ENCODE measurements at regions not wholly inside any gene's neighbourhood (a gene's known extent, or its start where the extent isn't known, plus 50 kb on each side); places are given as distances from the start of the nearest gene placed in this dataset.

DNA sequence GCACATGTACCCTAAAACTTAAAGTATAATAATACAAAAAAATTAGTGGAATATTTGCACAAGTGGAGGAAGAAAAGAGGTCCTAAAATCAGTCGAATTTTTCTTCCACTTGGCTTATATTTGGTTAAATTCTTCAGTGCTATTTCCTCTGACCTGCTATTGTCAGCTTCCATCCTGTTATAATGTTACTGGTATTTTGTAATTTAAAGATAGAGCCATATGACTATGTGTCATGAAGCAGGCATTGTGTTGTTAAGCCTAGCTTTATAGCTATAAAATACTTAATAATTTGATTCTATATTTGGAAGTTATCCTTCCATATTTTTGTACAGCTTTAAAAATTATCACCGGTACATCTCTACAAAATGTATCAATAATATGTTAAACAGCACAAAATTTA is 455.9 kb upstream of the MARCKS start:
- in situ Hi-C loops (cut with HindIII; ENCODE audit: low sequenced_read_pairs) = no loop called here
- no peak overlapping the region for H3K4me3 ChIP-seq (ENCODE audit: low read depth, low read length)
- TF ChIP-seq, protein P1, sequence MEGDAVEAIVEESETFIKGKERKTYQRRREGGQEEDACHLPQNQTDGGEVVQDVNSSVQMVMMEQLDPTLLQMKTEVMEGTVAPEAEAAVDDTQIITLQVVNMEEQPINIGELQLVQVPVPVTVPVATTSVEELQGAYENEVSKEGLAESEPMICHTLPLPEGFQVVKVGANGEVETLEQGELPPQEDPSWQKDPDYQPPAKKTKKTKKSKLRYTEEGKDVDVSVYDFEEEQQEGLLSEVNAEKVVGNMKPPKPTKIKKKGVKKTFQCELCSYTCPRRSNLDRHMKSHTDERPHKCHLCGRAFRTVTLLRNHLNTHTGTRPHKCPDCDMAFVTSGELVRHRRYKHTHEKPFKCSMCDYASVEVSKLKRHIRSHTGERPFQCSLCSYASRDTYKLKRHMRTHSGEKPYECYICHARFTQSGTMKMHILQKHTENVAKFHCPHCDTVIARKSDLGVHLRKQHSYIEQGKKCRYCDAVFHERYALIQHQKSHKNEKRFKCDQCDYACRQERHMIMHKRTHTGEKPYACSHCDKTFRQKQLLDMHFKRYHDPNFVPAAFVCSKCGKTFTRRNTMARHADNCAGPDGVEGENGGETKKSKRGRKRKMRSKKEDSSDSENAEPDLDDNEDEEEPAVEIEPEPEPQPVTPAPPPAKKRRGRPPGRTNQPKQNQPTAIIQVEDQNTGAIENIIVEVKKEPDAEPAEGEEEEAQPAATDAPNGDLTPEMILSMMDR (IDR thresholded peaks at IDR 0.05; ENCODE audit: low read depth, low read length) = no peak
- no peak for DNase-seq (ENCODE audit: low read depth, low spot score)

DNA sequence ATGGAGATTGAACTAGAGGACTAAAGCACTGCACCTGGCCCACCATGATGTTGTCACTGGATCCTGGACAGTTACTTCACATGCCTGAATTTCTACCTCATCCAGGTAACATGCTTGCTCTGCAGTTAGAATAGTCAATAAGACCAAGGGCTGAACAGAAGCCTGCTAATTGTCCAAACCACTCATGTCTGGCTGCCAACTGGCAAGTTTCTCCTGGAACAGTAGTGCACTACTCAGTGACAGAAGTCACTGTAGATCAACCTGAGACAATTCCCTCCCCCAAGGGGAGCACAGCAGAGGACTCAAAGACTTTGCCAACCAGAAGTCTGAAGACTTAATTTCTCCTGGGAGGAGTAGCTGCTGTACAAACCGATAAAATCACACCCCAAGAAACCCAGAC is 454.6 kb upstream of the MARCKS start:
- H3K4me3 ChIP-seq (ENCODE audit: low read depth, low read length) = no peak overlapping the region
- no peak for DNase-seq (ENCODE audit: low read depth, low spot score)
- TF ChIP-seq, protein P1 (IDR thresholded peaks at IDR 0.05; ENCODE audit: low read depth, low read length) = no peak
- in situ Hi-C loops (cut with HindIII; ENCODE audit: low sequenced_read_pairs) = no loop called here

DNA sequence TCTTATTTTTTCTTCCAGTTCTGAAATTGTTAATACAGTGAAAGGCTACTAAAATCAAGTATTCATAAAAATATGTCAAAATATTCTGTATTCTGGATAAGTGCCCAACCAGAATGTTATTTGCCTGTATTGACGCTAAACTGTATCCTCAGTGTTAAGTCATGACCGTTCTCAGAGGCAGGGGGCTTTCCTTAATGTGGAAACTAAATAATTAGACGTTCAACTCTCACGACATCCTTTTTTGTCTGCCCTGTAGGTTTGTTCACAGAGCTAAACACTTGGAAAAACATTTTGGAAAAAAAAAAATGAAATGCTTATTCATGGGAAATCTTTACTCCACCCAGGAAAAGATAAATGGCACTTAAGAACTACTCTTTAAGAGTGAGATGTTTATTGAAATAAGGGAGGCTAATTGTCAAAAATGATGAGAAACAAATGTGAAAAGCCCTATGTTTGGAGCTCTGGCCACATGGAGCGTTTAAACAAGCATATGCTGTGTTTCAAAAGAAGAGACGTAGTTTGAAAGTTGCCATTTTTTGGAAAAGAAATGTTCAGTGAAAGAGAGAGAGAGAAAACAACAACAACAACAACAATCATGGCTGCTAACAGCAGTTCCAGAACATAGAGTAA is 453.1 kb upstream of the MARCKS start:
- TF ChIP-seq, protein P1 (IDR thresholded peaks at IDR 0.05; ENCODE audit: low read depth, low read length) = no peak
- in situ Hi-C loops (cut with HindIII; ENCODE audit: low sequenced_read_pairs) = no loop called here
- H3K4me3 ChIP-seq (ENCODE audit: low read depth, low read length) = no peak overlapping the region
- DNase-seq (ENCODE audit: low read depth, low spot score) = no peak

DNA sequence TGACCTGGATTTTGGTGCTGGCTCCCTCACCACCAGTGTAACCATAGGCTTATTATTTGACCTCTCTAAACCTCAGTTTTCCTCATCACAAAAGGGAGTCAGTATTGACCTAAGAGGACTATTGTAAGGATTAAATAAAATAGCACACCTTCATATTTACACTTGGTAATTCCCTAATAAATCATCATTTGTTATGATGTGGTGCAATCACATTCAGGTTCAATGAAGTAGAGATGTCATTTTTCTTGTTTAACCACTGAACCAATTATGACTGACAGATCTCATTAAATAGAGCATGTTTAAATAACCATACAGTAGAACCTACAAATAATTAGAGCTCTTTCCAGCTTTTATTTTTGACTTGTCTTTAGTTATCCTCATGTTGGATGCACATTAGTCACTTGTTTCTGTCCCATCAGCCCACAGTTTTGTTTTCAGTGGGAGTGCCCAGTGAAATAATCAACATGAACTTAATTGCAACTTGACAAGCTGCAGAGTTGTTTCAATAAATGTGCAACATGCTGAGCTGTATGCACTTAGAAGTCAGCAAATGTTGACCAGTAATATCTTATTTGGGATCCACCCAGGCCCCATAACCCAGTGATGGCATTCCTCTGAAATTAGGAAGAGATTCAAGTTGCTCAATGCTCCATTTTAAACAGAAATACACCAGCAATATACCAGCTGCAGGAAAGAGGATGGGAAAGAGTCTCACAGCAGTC is 451.7 kb upstream of the MARCKS start:
- no peak for DNase-seq (ENCODE audit: low read depth, low spot score)
- in situ Hi-C loops (cut with HindIII; ENCODE audit: low sequenced_read_pairs) = no loop called here
- TF ChIP-seq, protein P1 (IDR thresholded peaks at IDR 0.05; ENCODE audit: low read depth, low read length) = no peak
- no peak overlapping the region for H3K4me3 ChIP-seq (ENCODE audit: low read depth, low read length)

DNA sequence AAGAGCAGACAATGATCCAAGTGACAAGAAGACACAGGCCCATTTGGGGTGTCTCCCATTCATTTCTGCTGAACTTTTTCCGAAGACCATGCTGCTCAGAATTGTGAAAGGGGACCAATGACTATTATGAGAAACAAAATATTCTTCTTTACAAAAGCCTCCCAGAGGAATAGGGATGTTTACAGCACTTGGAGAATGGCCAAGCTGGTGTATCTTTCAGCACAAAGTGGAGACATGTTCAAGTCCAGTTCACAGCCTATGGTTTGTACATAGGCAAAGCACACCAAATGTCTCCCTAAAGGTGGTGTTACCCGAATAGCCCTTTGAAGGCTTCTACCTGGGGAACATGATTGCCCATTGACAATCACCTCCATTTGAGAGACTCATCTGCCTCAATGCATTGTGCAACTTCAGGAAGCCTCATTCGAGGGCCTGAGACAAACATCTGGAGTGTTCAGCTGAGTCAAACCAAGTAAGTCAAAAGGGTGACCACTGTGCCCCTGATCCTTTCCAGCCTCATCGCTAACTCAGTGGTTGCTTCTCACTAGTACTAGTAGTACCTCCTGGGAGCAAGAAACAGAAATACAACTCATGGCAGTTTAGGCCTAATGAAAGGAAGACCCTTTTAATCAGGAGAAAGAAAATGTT is 451.0 kb upstream of the MARCKS start:
- TF ChIP-seq, protein P1 (IDR thresholded peaks at IDR 0.05; ENCODE audit: low read depth, low read length) = no peak
- H3K4me3 ChIP-seq (ENCODE audit: low read depth, low read length) = no peak overlapping the region
- in situ Hi-C loops (cut with HindIII; ENCODE audit: low sequenced_read_pairs) = no loop called here
- no peak for DNase-seq (ENCODE audit: low read depth, low spot score)

DNA sequence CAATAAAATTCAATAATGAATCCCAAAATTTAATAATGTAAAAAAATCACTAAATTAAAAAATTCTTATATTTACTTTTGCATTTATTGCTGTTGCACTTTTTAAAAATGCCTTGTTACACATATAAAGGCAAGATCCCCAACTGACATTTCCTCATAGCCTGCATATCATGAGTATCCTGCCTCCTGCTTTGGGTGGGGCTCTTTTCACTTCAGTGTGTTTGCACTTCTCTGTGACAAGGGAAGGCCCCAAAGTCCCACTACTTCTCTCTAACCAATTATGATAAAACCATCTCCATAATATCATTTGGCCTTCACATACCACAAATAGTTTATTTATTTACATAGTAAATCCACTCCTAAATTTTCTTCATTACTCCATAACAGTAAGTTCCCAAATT is 446.1 kb upstream of the MARCKS start:
- in situ Hi-C loops (cut with HindIII; ENCODE audit: low sequenced_read_pairs) = no loop called here
- H3K4me3 ChIP-seq (ENCODE audit: low read depth, low read length) = no peak overlapping the region
- no peak for DNase-seq (ENCODE audit: low read depth, low spot score)
- TF ChIP-seq, protein P1 (IDR thresholded peaks at IDR 0.05; ENCODE audit: low read depth, low read length) = no peak

All from astrocyte of the spinal cord (primary cell).